ENCODE measurements at regions not wholly inside any gene's neighbourhood (a gene's known extent, or its start where the extent isn't known, plus 50 kb on each side); places are given as distances from the start of the nearest gene placed in this dataset.

DNA sequence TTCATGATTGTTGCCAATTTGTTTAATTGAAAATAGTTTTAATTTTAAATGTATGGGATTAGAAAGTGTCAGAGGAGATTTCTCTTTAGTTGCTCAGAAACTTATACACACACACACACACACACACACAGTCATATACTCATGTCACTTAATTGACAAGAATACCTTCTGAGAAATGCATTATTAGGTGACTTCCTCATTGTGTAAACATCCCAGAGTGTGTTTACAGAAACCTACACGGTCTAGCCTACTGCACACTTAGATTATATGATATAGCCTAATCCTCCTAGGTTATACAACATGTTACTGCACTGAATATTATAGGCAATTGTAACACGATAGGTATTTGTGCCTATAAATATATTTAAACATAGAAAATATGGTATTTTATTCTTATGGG lies 1327.4 kb downstream of the FSTL5 start:
- Histone ChIP-seq H3K9me3 (ENCODE audit: control insufficient read depth, insufficient read depth, low read depth, low read length) (no peaks in the 10 kb centered on the region), H3K27ac (ENCODE audit: low read length) (no peak overlapping the region), H3K4me3 (ENCODE audit: low read depth in 2 of 2, low read length in 2 of 2) (no peak overlapping the region), H3K4me1 (ENCODE audit: control insufficient read depth, insufficient read depth, low read length) (no peaks in the 10 kb centered on the region), H3K27me3 (ENCODE audit: control insufficient read depth, insufficient read depth, low read length) (no peaks in the 10 kb centered on the region), H3K36me3 (ENCODE audit: control insufficient read depth, insufficient read depth, low read length) (no peaks in the 10 kb centered on the region)
- in situ Hi-C loops (cut with HindIII; ENCODE audit: low pct_unique_long_range_greater_than_20kb, low sequenced_read_pairs) = no loop called here
- TF ChIP-seq TCF7L2 (IDR thresholded peaks at IDR 0.05; ENCODE audit: low read depth, low read length) = no peak
- TF ChIP-seq SIN3A (IDR thresholded peaks at IDR 0.05; ENCODE audit: borderline replicate concordance, insufficient read depth, low read depth, low read length) = no peak
- no peak for TF ChIP-seq POLR2AphosphoS5 (IDR thresholded peaks at IDR 0.05; ENCODE audit: low read depth, low read length)
- no peak for TF ChIP-seq CTCF (IDR thresholded peaks at IDR 0.05)
- TF ChIP-seq REST (IDR thresholded peaks at IDR 0.05; ENCODE audit: insufficient read depth in 1 of 2, low read depth in 2 of 2, low read length in 1 of 2) = no peak
- intact Hi-C loops (cut with micrococcal nuclease; ENCODE audit: unreplicated experiment) = no loop called here
- ChIA-PET CTCF (interaction anchor here (0.7 kb wide), 1 partner anchor 1084 kb away, joined by 3 read pairs; no protein-coding TSS in a partner anchor), POLR2A (no interaction called here)
- ATAC-seq = no peak
- no peak for DNase-seq (ENCODE audit: low read depth, low spot score)
- BruUV-seq (replicated peaks) = no TSS peak

GRCh38 chr4:160846121-160846520 lies 1317.7 kb downstream of the FSTL5 start:
- Histone ChIP-seq H3K27ac (ENCODE audit: low read length) (no peak overlapping the region), H3K9me3 (ENCODE audit: control insufficient read depth, insufficient read depth, low read depth, low read length) (no peaks in the 10 kb centered on the region), H3K4me1 (ENCODE audit: control insufficient read depth, insufficient read depth, low read length) (no peaks in the 10 kb centered on the region), H3K36me3 (ENCODE audit: control insufficient read depth, insufficient read depth, low read length) (no peaks in the 10 kb centered on the region), H3K4me3 (ENCODE audit: low read depth in 2 of 2, low read length in 2 of 2) (no peak overlapping the region), H3K27me3 (ENCODE audit: control insufficient read depth, insufficient read depth, low read length) (no peaks in the 10 kb centered on the region)
- intact Hi-C loops (cut with micrococcal nuclease; ENCODE audit: unreplicated experiment) = no loop called here
- POLR2A ChIA-PET = no interaction called here
- in situ Hi-C loops (cut with HindIII; ENCODE audit: low pct_unique_long_range_greater_than_20kb, low sequenced_read_pairs) = no loop called here
- TF ChIP-seq POLR2AphosphoS5 (IDR thresholded peaks at IDR 0.05; ENCODE audit: low read depth, low read length) (no peak), CTCF (IDR thresholded peaks at IDR 0.05) (no peak), TCF7L2 (IDR thresholded peaks at IDR 0.05; ENCODE audit: low read depth, low read length) (no peak), REST (IDR thresholded peaks at IDR 0.05; ENCODE audit: insufficient read depth in 1 of 2, low read depth in 2 of 2, low read length in 1 of 2) (no peak), SIN3A (IDR thresholded peaks at IDR 0.05; ENCODE audit: borderline replicate concordance, insufficient read depth, low read depth, low read length) (no peak)
- BruUV-seq (replicated peaks) = no TSS peak
- CTCF ChIA-PET = no interaction called here
- no peak for ATAC-seq
- DNase-seq (ENCODE audit: low read depth, low spot score) = no peak

All from Panc1 (cell line).